Osteoblast (primary cell): ENCODE measurements at regions not wholly inside any gene's neighbourhood (a gene's known extent, or its start where the extent isn't known, plus 50 kb on each side); places are given as distances from the start of the nearest gene placed in this dataset.

Source experiments
- DNase-seq: peaks from one replicate; pipeline ENCODE4 v3.0.0; 2011; ENCODE audit warnings: low spot score, mixed read lengths; ENCODE audit not compliant: insufficient read length; ENCODE audit errors: missing footprints
- H2AFZ ChIP-seq: 2 replicates; pipeline ENCODE4 v1.6.0; 2011; ENCODE audit warnings: mild to moderate bottlenecking, low read length
- H3K27ac ChIP-seq: 2 replicates; pipeline ENCODE4 v1.5.1; 2011; ENCODE audit warnings: mild to moderate bottlenecking, low read depth, low read length, moderate library complexity
- H3K27me3 ChIP-seq: 2 replicates; pipeline ENCODE4 v1.6.0; 2012; ENCODE audit warnings: mild to moderate bottlenecking, control low read depth, inconsistent platforms, low read length, moderate library complexity; ENCODE audit not compliant: insufficient read depth
- H3K36me3 ChIP-seq: 2 replicates; pipeline ENCODE4 v1.5.1; 2011; ENCODE audit warnings: mild to moderate bottlenecking, low read length, control low read depth, moderate library complexity; ENCODE audit not compliant: insufficient read depth
- H3K4me1 ChIP-seq: 2 replicates; pipeline ENCODE4 v1.5.1; 2011; ENCODE audit warnings: mild to moderate bottlenecking, low read length, control low read depth, moderate library complexity; ENCODE audit not compliant: insufficient read depth
- H3K4me2 ChIP-seq: 2 replicates; pipeline ENCODE4 v1.6.0; 2011; ENCODE audit warnings: mild to moderate bottlenecking, low read length; ENCODE audit not compliant: insufficient read depth
- H3K4me3 ChIP-seq: fragments of 200-600 bp; sonication (generic); 3 replicates; pipeline ENCODE4 v1.5.1; 2012; ENCODE audit warnings: mild to moderate bottlenecking, low read length, inconsistent platforms; ENCODE audit not compliant: insufficient read depth
- H3K79me2 ChIP-seq: 2 replicates; pipeline ENCODE4 v1.6.0; 2012; ENCODE audit warnings: mild to moderate bottlenecking, low read length, control low read depth, inconsistent platforms; ENCODE audit not compliant: insufficient read depth
- H3K9me3 ChIP-seq: 2 replicates; pipeline ENCODE4 v1.5.1; 2011; ENCODE audit warnings: low read depth, low read length, control low read depth
- H4K20me1 ChIP-seq: 2 replicates; pipeline ENCODE4 v1.6.0; 2012; ENCODE audit warnings: mild to moderate bottlenecking, low read length, control low read depth; ENCODE audit not compliant: insufficient read depth
- TF ChIP-seq, protein P1 (sequence below): IDR thresholded peaks from 2 replicates; pipeline ENCODE4 v1.5.1; 2011; ENCODE audit warnings: mild to moderate bottlenecking, low read depth, low read length, moderate library complexity; ENCODE audit errors: extremely low read depth

DNA sequence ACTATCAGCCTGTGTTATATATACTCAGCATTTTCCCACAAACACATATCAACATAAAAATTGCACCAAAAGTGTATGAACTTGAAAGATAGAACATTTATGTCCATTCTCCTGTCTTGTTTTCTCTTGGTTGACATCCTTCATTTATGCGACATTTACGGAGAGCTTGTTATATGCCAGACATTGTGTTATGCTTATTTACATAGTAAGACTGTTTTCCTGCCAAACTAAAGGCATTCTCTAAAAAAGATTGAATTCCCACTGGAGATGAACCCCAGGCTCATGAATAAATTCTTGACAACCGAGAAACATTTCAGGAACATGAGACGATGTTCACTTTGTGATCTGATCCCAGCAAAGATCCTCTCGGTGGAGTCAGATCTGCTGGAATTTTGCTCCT lies 131.0 kb downstream of the RAP2A start:
- H3K79me2 ChIP-seq = no peaks in the 10 kb centered on the region
- no peaks in the 10 kb centered on the region for H3K27me3 ChIP-seq
- H3K36me3 ChIP-seq = no peaks in the 10 kb centered on the region
- DNase-seq = no peak
- no peaks in the 10 kb centered on the region for H3K4me1 ChIP-seq
- no peak overlapping the region for H3K4me3 ChIP-seq
- no peaks in the 10 kb centered on the region for H3K9me3 ChIP-seq
- no peaks in the 10 kb centered on the region for H4K20me1 ChIP-seq
- H2AFZ ChIP-seq = no peak overlapping the region
- H3K4me2 ChIP-seq = no peak overlapping the region
- TF ChIP-seq, protein P1, sequence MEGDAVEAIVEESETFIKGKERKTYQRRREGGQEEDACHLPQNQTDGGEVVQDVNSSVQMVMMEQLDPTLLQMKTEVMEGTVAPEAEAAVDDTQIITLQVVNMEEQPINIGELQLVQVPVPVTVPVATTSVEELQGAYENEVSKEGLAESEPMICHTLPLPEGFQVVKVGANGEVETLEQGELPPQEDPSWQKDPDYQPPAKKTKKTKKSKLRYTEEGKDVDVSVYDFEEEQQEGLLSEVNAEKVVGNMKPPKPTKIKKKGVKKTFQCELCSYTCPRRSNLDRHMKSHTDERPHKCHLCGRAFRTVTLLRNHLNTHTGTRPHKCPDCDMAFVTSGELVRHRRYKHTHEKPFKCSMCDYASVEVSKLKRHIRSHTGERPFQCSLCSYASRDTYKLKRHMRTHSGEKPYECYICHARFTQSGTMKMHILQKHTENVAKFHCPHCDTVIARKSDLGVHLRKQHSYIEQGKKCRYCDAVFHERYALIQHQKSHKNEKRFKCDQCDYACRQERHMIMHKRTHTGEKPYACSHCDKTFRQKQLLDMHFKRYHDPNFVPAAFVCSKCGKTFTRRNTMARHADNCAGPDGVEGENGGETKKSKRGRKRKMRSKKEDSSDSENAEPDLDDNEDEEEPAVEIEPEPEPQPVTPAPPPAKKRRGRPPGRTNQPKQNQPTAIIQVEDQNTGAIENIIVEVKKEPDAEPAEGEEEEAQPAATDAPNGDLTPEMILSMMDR = no peak
- no peak overlapping the region for H3K27ac ChIP-seq

DNA sequence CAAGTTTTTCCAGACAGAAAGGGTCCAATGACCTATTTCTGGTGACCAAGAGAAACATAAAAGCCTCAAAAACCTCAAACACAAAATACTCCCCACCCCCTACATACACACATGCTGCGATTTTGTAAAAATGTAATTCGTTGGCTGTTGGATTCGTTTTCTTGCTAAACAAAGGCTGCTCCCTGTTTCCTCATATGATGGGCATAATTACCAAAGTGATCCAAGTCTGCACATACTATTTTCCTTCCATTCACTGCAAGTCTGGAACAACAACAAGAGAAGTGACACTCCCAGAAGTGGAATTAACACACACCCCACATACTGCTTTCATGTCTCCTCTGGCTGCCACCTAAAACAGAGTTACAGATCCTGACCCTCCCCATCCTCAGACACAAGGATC lies 131.9 kb downstream of the RAP2A start:
- Histone ChIP-seq H3K79me2 (no peaks in the 10 kb centered on the region), H3K4me3 (no peak overlapping the region), H3K36me3 (no peaks in the 10 kb centered on the region), H3K4me1 (no peaks in the 10 kb centered on the region), H3K27me3 (no peaks in the 10 kb centered on the region), H3K27ac (no peak overlapping the region), H4K20me1 (no peaks in the 10 kb centered on the region), H2AFZ (no peak overlapping the region), H3K4me2 (no peak overlapping the region), H3K9me3 (no peaks in the 10 kb centered on the region)
- no peak for DNase-seq
- TF ChIP-seq, protein P1 = no peak

- Histone ChIP-seq H3K4me1 (no peaks in the 10 kb centered on the region), H3K9me3 (no peaks in the 10 kb centered on the region), H3K4me3 (no peak overlapping the region), H2AFZ (no peak overlapping the region), H4K20me1 (no peaks in the 10 kb centered on the region), H3K27ac (no peak overlapping the region), H3K79me2 (no peaks in the 10 kb centered on the region), H3K4me2 (no peak overlapping the region), H3K27me3 (no peaks in the 10 kb centered on the region), H3K36me3 (no peaks in the 10 kb centered on the region)
- TF ChIP-seq, protein P1 = no peak
- DNase-seq = no peak
Observed at GRCh38 chr13:97566907-97567306, 132.9 kb downstream of the RAP2A start.

DNA sequence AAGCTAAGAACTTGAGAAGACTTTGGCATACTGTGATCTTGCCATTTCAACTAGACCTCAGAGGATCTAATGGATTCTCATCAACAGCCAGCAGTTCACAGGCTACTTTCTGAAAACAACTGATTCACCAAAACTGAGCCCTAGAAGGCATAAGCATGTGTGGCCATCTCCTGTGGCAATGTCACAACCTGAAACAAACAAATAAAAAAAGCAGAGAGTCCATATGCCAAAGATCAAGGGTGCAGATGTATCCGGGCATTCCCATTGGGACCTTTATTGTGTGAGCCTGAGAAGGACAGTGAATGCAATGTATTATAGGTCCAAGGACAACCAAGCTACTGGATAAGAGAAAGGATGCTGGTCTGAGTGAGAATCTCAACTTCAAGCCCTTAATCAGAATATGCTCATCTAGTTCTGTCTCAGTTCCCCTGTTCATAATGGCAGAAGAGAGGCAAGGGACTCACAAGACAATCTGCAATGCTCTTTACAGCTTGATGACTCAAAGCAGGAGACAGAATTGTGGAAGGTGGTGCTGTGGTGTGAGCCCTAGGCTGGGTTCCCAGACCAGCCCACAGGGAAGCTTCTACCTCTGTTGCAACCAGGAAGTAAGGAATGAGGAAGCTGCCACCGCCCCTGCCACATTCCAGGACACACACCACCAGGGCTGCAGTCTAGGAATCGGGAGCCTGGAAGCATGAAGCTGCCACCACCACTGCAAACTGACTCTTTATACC lies 133.7 kb downstream of the RAP2A start:
- H3K36me3 ChIP-seq = no peaks in the 10 kb centered on the region
- H3K79me2 ChIP-seq = no peaks in the 10 kb centered on the region
- TF ChIP-seq, protein P1 = no peak
- no peaks in the 10 kb centered on the region for H3K4me1 ChIP-seq
- H3K27me3 ChIP-seq = no peaks in the 10 kb centered on the region
- DNase-seq = no peak
- no peak overlapping the region for H3K27ac ChIP-seq
- H3K4me2 ChIP-seq = no peak overlapping the region
- H2AFZ ChIP-seq = no peak overlapping the region
- H3K9me3 ChIP-seq = no peaks in the 10 kb centered on the region
- H3K4me3 ChIP-seq = no peak overlapping the region
- no peaks in the 10 kb centered on the region for H4K20me1 ChIP-seq
